PC-9 (cell line): ENCODE measurements at regions not wholly inside any gene's neighbourhood (a gene's known extent, or its start where the extent isn't known, plus 50 kb on each side); places are given as distances from the start of the nearest gene placed in this dataset.

Experiments used
- BruUV-seq: library from RNA; stranded (reverse); fragments of 400-500 nt; replicated peaks from 2 replicates; lab custom pipeline; 2021; lab: Mats Ljungman, UMichigan
- CTCF ChIA-PET: fragments of 300-600 bp; sonication (Branson Sonifier 250); formaldehyde crosslinking; loops from one replicate; lab custom pipeline; 2022; ENCODE audit warnings: antibody characterized with exemption; lab: Charles Lee
- POLR2A ChIA-PET: fragments of 300-600 bp; sonication (Branson Sonifier 250); formaldehyde crosslinking; loops from one replicate; lab custom pipeline; 2022; ENCODE audit warnings: antibody characterized with exemption; ENCODE audit not compliant: unreplicated experiment; lab: Charles Lee
- DNase-seq, 2 experiments: peaks; one replicate each; pipeline versions ENCODE4 v3.0.0 to v3.0.0-alpha.2; 2015 to 2022; ENCODE audit warnings: mixed read lengths in 1 of 2
- H2AFZ ChIP-seq: fragments of 200-600 bp; sonication (generic); 2 replicates; pipeline ENCODE4 v1.8.1; 2017; ENCODE audit warnings: antibody characterized with exemption
- H3F3A ChIP-seq: fragments of 200-600 bp; sonication (generic); 2 replicates; pipeline ENCODE4 v1.8.1; 2017; ENCODE audit warnings: antibody characterized with exemption, mild to moderate bottlenecking, low read depth; ENCODE audit not compliant: insufficient read depth
- H3K27ac ChIP-seq: fragments of 200-600 bp; sonication (generic); 2 replicates; pipeline ENCODE4 v1.6.1; 2016; ENCODE audit warnings: mixed run types
- H3K27me3 ChIP-seq: fragments of 200-600 bp; sonication (generic); 2 replicates; pipeline ENCODE4 v1.6.1; 2016; ENCODE audit warnings: low read depth, mixed run types; ENCODE audit not compliant: insufficient read depth
- H3K36me3 ChIP-seq: fragments of 200-600 bp; sonication (generic); 2 replicates; pipeline ENCODE4 v1.6.1; 2016; ENCODE audit warnings: low read depth, mixed run types
- H3K4me1 ChIP-seq: fragments of 200-600 bp; sonication (generic); replicated peaks from 2 replicates; pipeline ENCODE4 v1.6.1; 2016; ENCODE audit warnings: mixed run types; ENCODE audit not compliant: insufficient read depth
- H3K4me2 ChIP-seq: fragments of 200-600 bp; sonication (generic); 2 replicates; pipeline ENCODE4 v1.6.1; 2017; ENCODE audit warnings: mixed run types
- H3K4me3 ChIP-seq: fragments of 200-600 bp; sonication (generic); 2 replicates; pipeline ENCODE4 v1.6.1; 2016; ENCODE audit warnings: mixed run types
- H3K79me2 ChIP-seq: fragments of 200-600 bp; sonication (generic); 2 replicates; pipeline ENCODE4 v1.6.1; 2017; ENCODE audit warnings: low read depth, mixed run types
- H3K9me2 ChIP-seq: fragments of 200-600 bp; sonication (generic); 2 replicates; pipeline ENCODE4 v1.8.1; 2017; ENCODE audit warnings: mild to moderate bottlenecking; ENCODE audit not compliant: insufficient read depth
- H3K9me3 ChIP-seq: fragments of 200-600 bp; sonication (generic); 2 replicates; pipeline ENCODE4 v1.8.1; 2016; ENCODE audit warnings: low read depth; ENCODE audit not compliant: insufficient read depth
- H4K20me1 ChIP-seq: fragments of 200-600 bp; sonication (generic); 2 replicates; pipeline ENCODE4 v1.8.1; 2017; ENCODE audit not compliant: insufficient read depth
- EZH2 ChIP-seq: fragments of 200-600 bp; sonication (generic); IDR thresholded peaks from 2 replicates; pipeline ENCODE4 v1.8.0; 2017; ENCODE audit warnings: antibody characterized with exemption, low read depth
- intact Hi-C: fragments of 100-400 bp; cut with micrococcal nuclease; formaldehyde crosslinking; loops from one replicate; pipeline ENCODE4 v1.10.0; 2022; ENCODE audit not compliant: unreplicated experiment
- TF ChIP-seq, protein P1 (sequence below): fragments of 200-600 bp; sonication (generic); conservative IDR thresholded peaks from 2 replicates; pipeline ENCODE4 v1.6.1; 2017; ENCODE audit warnings: mixed run types, antibody characterized with exemption, mild to moderate bottlenecking, moderate library complexity

GRCh38 chr3:99505646-99506269 lies 132.6 kb upstream of the COL8A1 start:
- Histone ChIP-seq H4K20me1 (no peaks in the 10 kb centered on the region), H3K27me3 (no peaks in the 10 kb centered on the region), H3K4me1 (no peaks in the 10 kb centered on the region), H3K36me3 (no peaks in the 10 kb centered on the region), H3K4me3 (no peak overlapping the region), H3K9me3 (no peaks in the 10 kb centered on the region), H3K79me2 (no peaks in the 10 kb centered on the region), H3F3A (no peaks in the 10 kb centered on the region), H2AFZ (no peak overlapping the region; the same call in 1 of the 2 replicates), H3K27ac (no peak overlapping the region), H3K4me2 (no peak overlapping the region), H3K9me2 (no peaks in the 10 kb centered on the region)
- ChIA-PET POLR2A (interaction anchor here (0.6 kb wide), 1 partner anchor 856 kb away, joined by 23 read pairs; no protein-coding TSS in a partner anchor), CTCF (no interaction called here)
- no peak for DNase-seq
- no peak for TF ChIP-seq EZH2
- TF ChIP-seq, protein P1, sequence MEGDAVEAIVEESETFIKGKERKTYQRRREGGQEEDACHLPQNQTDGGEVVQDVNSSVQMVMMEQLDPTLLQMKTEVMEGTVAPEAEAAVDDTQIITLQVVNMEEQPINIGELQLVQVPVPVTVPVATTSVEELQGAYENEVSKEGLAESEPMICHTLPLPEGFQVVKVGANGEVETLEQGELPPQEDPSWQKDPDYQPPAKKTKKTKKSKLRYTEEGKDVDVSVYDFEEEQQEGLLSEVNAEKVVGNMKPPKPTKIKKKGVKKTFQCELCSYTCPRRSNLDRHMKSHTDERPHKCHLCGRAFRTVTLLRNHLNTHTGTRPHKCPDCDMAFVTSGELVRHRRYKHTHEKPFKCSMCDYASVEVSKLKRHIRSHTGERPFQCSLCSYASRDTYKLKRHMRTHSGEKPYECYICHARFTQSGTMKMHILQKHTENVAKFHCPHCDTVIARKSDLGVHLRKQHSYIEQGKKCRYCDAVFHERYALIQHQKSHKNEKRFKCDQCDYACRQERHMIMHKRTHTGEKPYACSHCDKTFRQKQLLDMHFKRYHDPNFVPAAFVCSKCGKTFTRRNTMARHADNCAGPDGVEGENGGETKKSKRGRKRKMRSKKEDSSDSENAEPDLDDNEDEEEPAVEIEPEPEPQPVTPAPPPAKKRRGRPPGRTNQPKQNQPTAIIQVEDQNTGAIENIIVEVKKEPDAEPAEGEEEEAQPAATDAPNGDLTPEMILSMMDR: no peak
- BruUV-seq: no TSS peak
- intact Hi-C loops: no loop called here

DNA sequence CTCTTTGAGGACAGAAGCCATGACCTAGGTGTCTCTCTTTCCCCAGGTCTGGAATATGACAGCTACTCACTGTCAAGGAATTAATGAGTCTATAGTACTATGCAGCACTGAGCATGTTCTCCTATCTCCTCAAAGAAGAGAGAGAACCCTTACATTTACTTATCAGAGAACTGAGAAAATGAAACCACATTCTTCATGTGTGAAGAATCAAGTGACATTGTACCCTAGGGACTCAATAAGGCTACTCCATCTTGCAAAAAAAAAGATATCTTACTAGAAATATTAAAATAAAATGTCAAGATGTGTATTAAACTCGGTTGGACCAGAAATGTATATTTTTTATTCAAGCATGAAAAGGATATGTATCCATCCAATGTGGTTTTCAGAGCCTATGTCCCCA lies 133.2 kb upstream of the COL8A1 start:
- Histone ChIP-seq H3K27me3 (no peaks in the 10 kb centered on the region), H3K4me3 (no peak overlapping the region), H3K4me2 (no peak overlapping the region), H3F3A (no peaks in the 10 kb centered on the region), H2AFZ (no peak overlapping the region), H4K20me1 (no peaks in the 10 kb centered on the region), H3K9me2 (no peaks in the 10 kb centered on the region), H3K27ac (no peak overlapping the region), H3K79me2 (no peaks in the 10 kb centered on the region), H3K36me3 (no peaks in the 10 kb centered on the region), H3K9me3 (no peaks in the 10 kb centered on the region), H3K4me1 (no peaks in the 10 kb centered on the region)
- intact Hi-C loops: no loop called here
- no TSS peak for BruUV-seq
- DNase-seq: no peak
- ChIA-PET POLR2A (interaction anchor here (0.6 kb wide), 1 partner anchor 855 kb away, joined by 23 read pairs; no protein-coding TSS in a partner anchor), CTCF (no interaction called here)
- TF ChIP-seq EZH2: no peak
- TF ChIP-seq, protein P1: no peak

- no peaks in the 10 kb centered on the region for H4K20me1 ChIP-seq
- H3F3A ChIP-seq: no peaks in the 10 kb centered on the region
- TF ChIP-seq, protein P1: no peak
- no peak for TF ChIP-seq EZH2
- H3K4me3 ChIP-seq: no peak overlapping the region
- ChIA-PET CTCF (interaction anchor here (0.7 kb wide), 1 partner anchor 962 kb away, joined by 5 read pairs; no protein-coding TSS in a partner anchor), POLR2A (no interaction called here)
- no peaks in the 10 kb centered on the region for H3K79me2 ChIP-seq
- H3K4me2 ChIP-seq: no peak overlapping the region
- intact Hi-C loops: no loop called here
- no peak overlapping the region for H2AFZ ChIP-seq
- no peaks in the 10 kb centered on the region for H3K4me1 ChIP-seq
- no peak for DNase-seq
- no TSS peak for BruUV-seq
- H3K27me3 ChIP-seq: no peaks in the 10 kb centered on the region
- no peaks in the 10 kb centered on the region for H3K36me3 ChIP-seq
- no peaks in the 10 kb centered on the region for H3K9me3 ChIP-seq
- H3K9me2 ChIP-seq: no peaks in the 10 kb centered on the region
- no peak overlapping the region for H3K27ac ChIP-seq
Observed at GRCh38 chr3:99504258-99504657, 134.1 kb upstream of the COL8A1 start.
